ENCODE measurements at regions not wholly inside any gene's neighbourhood (a gene's known extent, or its start where the extent isn't known, plus 50 kb on each side); places are given as distances from the start of the nearest gene placed in this dataset.

- H3K4me3 ChIP-seq (replicated peaks in 1 of 3; ENCODE audit: insufficient read depth in 1 of 3, low read depth in 1 of 3, low read length in 3 of 3), result no peak overlapping the region
- H3K4me2 ChIP-seq (ENCODE audit: insufficient read depth, low read length), result no peak overlapping the region
- dilution Hi-C loops (cut with MboI; ENCODE audit: extremely low pct_ligation_motif_present, low sequenced_read_pairs) (no loop called here), intact Hi-C loops (cut with micrococcal nuclease) (no loop called here)
- no peaks in the 10 kb centered on the region for H3K79me2 ChIP-seq (ENCODE audit: control insufficient read depth, insufficient read depth, low read length)
- DNase-seq (ENCODE audit: low read depth, low spot score) (no peak), FAIRE-seq (no peak)
- H3K9me3 ChIP-seq (replicated peaks; ENCODE audit: control insufficient read depth, insufficient read depth, low read length), result no peaks in the 10 kb centered on the region
- TF ChIP-seq EZH2 (IDR thresholded peaks at IDR 0.05; ENCODE audit: borderline replicate concordance, low read depth, low read length, severe bottlenecking) (no peak), FOS (IDR thresholded peaks at IDR 0.05; ENCODE audit: borderline replicate concordance, insufficient read depth, low read length) (no peak), MAX (IDR thresholded peaks at IDR 0.05; ENCODE audit: insufficient read depth, insufficient read length) (no peak), POLR2A (IDR thresholded peaks at IDR 0.05; ENCODE audit: low read depth, low read length) (no peak), POLR2AphosphoS5 (IDR thresholded peaks at IDR 0.05; ENCODE audit: insufficient read depth, low read depth, low read length) (no peak), JUN (IDR thresholded peaks at IDR 0.05; ENCODE audit: borderline replicate concordance, insufficient read depth, insufficient read length, low read depth) (no peak), MYC (IDR thresholded peaks at IDR 0.05; ENCODE audit: low read depth, low read length) (no peak), CTCF (IDR thresholded peaks at IDR 0.05; ENCODE audit: extremely low read depth in 1 of 2, insufficient read depth in 1 of 2, low read depth in 1 of 2, low read length in 2 of 2) (no peak)
- H3K9me1 ChIP-seq (replicated peaks; ENCODE audit: control insufficient read depth, extremely low read depth, insufficient read depth, low read length), result no peaks in the 10 kb centered on the region
- POLR2A ChIA-PET, result no interaction called here
- CTCF ChIA-PET, result interaction anchor here (0.8 kb wide), 1 partner anchor 15 kb away, joined by 3 read pairs; no protein-coding TSS in a partner anchor
- no peaks in the 10 kb centered on the region for H3K27me3 ChIP-seq (ENCODE audit: control insufficient read depth in 2 of 2, insufficient read depth in 2 of 2, low read length in 2 of 2)
- no TSS peak for BruUV-seq (replicated peaks)
- no peak overlapping the region for H3K27ac ChIP-seq (ENCODE audit: insufficient read depth, low read depth, low read length)
- peaks cover 8% of the 10 kb centered on the region for H3K4me1 ChIP-seq (ENCODE audit: control insufficient read depth, extremely low read depth, insufficient read depth, low read length)
- H2AFZ ChIP-seq (ENCODE audit: low read depth, low read length), result no peak overlapping the region
- no peak overlapping the region for H3K9ac ChIP-seq (replicated peaks; ENCODE audit: extremely low read depth, insufficient read depth, low read length)
- no peaks in the 10 kb centered on the region for H4K20me1 ChIP-seq (replicated peaks; ENCODE audit: control insufficient read depth, extremely low read depth, insufficient read depth, low read length)
- no peaks in the 10 kb centered on the region for H3K36me3 ChIP-seq (ENCODE audit: control insufficient read depth in 2 of 2, extremely low read depth in 1 of 2, insufficient read depth in 2 of 2, low read length in 2 of 2)
Measured at GRCh38 chr6:134754013-134754690, 195.7 kb downstream of the ALDH8A1 start.

Data from endothelial cell of umbilical vein (primary cell).